Coronary artery (tissue), 2 donors: ENCODE measurements at regions not wholly inside any gene's neighbourhood (a gene's known extent, or its start where the extent isn't known, plus 50 kb on each side); places are given as distances from the start of the nearest gene placed in this dataset.
A peak's percentile ranks its signal among the peaks of the same experiment; 100 is the strongest.

Source experiments
- DNase-seq: peaks from one replicate; pipeline ENCODE4 v3.0.0-alpha.2; 2017; ENCODE audit warnings: low spot score
- H3K27ac ChIP-seq, 2 donors: fragments of 200-600 bp; sonication (generic); one replicate each; pipeline ENCODE4 v1.5.1; 2016 to 2019
- H3K4me3 ChIP-seq: fragments of 200-600 bp; sonication (generic); 2 replicates; pipeline ENCODE4 v1.5.1; 2016; ENCODE audit warnings: mild to moderate bottlenecking, moderate library complexity
- CTCF ChIP-seq: fragments of 200-600 bp; sonication (generic); IDR thresholded peaks from one replicate; pipeline ENCODE4 v1.5.1; 2019; ENCODE audit warnings: antibody characterized with exemption

- TF ChIP-seq CTCF: no peak
- DNase-seq: peak; percentile 59
- no peak overlapping the region for H3K27ac ChIP-seq
- no peak overlapping the region for H3K4me3 ChIP-seq
Observed at GRCh38 chr10:123559823-123560092, 106.4 kb upstream of the GPR26 start.

- H3K4me3 ChIP-seq: no peak overlapping the region
- TF ChIP-seq CTCF: no peak
- H3K27ac ChIP-seq: no peak overlapping the region
- DNase-seq: peak; percentile 52
Observed at GRCh38 chr10:123560301-123561140, 105.6 kb upstream of the GPR26 start.

- DNase-seq: peak; percentile 61
- TF ChIP-seq CTCF: no peak
- Histone ChIP-seq H3K4me3 (no peak overlapping the region), H3K27ac (no peak overlapping the region)
Observed at GRCh38 chr10:123561141-123561440, 105.1 kb upstream of the GPR26 start.

GRCh38 chr10:123562387-123562786 lies 103.8 kb upstream of the GPR26 start:
- peak; percentile 26 for DNase-seq
- Histone ChIP-seq H3K4me3 (no peak overlapping the region), H3K27ac (no peak overlapping the region)
- no peak for TF ChIP-seq CTCF

GRCh38 chr10:123562811-123563580 lies 103.2 kb upstream of the GPR26 start:
- Histone ChIP-seq H3K27ac (no peak overlapping the region), H3K4me3 (no peak overlapping the region)
- TF ChIP-seq CTCF: no peak
- peak; percentile 66 for DNase-seq

GRCh38 chr10:123563581-123563855 lies 102.6 kb upstream of the GPR26 start:
- DNase-seq: no peak
- TF ChIP-seq CTCF: no peak
- H3K27ac ChIP-seq: no peak overlapping the region
- H3K4me3 ChIP-seq: no peak overlapping the region

GRCh38 chr10:123563994-123564393 lies 102.2 kb upstream of the GPR26 start:
- no peak for TF ChIP-seq CTCF
- H3K4me3 ChIP-seq: no peak overlapping the region
- DNase-seq: peak; percentile 26
- no peak overlapping the region for H3K27ac ChIP-seq
